ENCODE measurements at regions not wholly inside any gene's neighbourhood (a gene's known extent, or its start where the extent isn't known, plus 50 kb on each side); places are given as distances from the start of the nearest gene placed in this dataset.
"Not testable (repeated sequence)": the region's sequence is repeated elsewhere in the genome, so short reads cannot be mapped to it uniquely, and the experiment has no call there.

DNA sequence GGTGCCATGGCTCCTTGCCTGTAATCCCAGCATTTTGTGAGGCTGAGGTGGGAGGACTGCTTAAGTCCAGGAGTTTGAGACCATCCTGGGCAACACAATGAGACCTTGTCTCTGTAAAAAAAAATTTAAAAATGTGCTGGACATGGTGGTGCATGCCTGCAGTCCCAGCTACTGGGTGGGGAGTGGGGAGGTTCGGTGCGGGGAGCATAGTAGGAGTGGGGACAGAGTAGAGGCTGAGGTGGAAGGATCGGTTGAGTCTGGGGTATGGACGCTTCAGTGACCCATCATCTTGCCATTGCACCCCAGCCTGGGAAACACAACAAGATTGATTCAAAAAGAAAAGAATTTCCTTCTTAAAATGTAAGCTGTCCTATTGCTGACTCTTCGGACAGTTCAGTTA is 1490.0 kb upstream of the GBE1 start:
- no peak for DNase-seq

- DNase-seq, result no peak
These were observed 1489.2 kb upstream of the GBE1 start for GRCh38 chr3:83250613-83251012.

GRCh38 chr3:83248454-83248853 is 1487.0 kb upstream of the GBE1 start:
- no peak for DNase-seq

DNA sequence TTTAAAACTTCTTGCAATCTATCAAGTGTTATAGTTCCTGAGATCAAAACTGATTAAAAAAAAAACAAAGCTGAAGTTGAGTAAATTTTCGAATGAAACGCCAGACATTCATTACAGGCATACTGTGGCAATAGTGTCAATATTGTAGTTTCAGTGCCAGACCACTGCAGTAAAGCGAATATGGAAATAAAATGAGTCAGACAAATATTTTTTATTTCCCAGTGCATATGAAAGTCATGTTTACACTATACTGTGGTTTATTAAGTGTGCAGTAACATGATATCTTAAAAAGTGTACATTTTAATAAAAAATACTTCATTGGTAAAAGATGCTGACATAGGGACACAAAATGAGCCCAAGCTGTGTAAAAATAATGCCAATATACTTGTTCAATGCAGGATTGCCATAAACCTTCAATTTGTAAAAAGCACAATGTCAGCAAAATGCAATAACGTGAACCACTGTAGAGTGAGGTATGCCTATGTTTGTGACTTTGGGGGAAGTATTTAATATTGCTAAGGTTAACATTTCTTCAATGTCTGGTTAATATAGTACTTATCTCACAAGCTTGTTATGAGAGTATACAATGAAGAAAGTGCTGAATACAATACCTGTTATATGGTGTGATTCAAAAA is 1473.9 kb upstream of the GBE1 start:
- no peak for DNase-seq

DNA sequence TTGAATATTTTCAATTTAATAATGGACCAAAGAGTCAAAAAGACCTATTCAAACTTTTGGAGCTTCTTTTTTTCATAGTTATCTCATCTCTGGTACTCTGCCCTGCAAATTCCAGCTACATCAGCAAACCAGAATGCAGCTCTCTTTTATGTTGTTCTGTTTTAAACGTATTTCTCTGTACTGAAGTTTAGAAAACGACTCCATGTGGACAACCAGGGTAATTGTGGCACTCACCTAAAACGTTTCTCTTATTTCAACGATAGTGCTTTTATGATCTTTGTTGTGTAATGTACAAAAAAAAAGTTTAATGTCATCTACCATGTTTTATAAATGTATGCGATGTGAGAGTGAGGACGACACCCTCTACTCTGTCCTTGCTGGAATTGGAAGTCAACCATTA is 1472.3 kb upstream of the GBE1 start:
- no peak for DNase-seq

GRCh38 chr3:83230841-83231240 is 1469.4 kb upstream of the GBE1 start:
- no peak for DNase-seq

- no peak for DNase-seq
These were observed 1468.9 kb upstream of the GBE1 start for GRCh38 chr3:83230376-83230775.

DNA sequence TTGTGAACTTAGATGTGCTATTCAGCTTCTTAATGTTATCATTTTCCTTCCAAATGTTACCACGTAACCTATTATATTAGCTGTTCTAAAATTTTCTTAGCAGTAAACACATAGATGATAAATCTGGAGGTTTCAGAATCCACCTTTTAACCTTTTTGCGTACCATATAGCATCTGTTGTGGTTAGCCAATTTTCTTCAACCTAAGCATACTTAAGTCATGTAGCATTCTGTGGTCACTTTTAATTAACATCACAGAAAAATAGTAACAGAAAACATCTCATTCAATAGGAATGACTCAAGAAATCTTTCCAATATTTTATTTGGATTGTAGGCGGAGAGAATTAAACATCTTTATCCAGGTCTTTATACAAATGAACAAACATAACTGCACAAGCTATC is 1465.3 kb upstream of the GBE1 start:
- no peak for DNase-seq

DNA sequence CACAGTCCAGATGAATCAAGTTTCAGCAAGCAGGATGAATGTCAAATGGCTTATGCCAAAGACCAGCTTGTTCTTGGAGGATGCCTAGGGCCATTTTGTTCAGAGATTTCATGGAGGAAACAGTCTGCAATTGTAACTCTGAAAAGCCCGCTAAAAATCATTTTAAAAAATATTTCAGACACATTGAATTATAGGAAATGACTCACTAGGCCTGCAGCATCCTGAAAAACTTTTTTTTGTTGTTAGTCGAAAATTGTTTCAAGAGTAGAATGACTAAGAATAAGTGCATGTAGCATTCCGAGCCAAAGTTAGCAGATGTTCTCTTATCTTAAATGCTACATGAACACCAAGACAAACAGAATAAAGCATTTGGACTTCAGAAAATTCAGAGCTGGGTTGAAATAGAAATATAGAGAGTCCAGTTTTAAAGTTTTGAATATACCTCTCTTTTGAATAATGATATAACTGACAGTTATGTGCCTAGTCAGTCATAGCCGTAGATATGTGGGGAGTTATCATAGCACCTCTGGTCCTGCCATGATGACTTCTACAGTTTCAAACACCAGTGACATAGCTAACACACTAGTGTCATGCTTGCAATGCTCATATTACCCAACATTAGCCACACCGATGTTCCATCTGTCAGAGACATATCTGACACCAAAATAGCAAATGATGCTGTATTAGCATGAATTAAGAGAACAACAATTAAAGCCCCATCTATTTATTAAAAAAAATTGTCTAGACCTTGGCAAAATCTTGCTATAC is 1462.8 kb upstream of the GBE1 start:
- no peak for DNase-seq

DNA sequence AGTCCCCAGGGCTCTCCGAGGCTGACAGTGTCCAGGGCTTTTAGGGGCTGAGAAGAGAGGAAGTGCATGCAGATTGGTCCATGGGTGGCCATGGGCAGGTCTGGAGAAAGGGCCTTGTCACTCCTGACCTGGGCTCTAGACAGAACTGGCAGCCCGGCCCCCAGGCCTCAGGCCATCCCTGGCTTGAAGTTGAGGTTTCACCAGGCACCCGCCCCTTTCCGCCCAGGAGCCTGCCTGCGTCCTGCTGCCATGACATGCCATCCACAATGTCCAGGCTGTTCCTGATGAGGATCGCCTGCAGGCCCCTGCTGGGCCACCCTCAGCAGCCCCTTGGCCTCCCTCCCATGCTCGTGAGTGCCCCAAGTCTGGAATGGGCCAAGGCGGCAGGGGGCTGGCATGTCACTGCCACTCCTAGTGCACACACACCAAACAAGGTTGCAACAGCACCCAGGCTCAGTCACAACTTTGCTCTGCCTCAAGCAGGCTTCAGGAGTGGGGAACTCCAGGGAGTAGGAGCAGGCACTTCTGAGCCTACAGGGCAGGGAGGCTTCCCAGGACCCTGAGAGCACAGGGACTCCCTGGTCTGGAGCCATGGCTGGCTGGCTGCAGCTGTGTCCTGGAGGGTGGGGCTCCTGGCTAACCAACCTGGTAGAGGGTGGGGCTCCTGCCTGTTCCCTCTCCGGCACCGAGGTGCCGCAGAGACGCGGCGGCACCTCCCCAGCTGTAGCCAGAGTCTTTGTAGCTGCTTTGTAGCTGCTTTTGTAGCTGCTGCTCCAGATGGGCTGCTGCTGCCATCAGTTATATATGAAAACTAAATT is 1457.1 kb upstream of the GBE1 start:
- DNase-seq, result no peak

GRCh38 chr3:83217595-83218118 is 1456.2 kb upstream of the GBE1 start:
- DNase-seq, result not testable (repeated sequence)

GRCh38 chr3:83216919-83217594 is 1455.6 kb upstream of the GBE1 start:
- no peak for DNase-seq

- DNase-seq, result no peak
These were observed 1433.8 kb upstream of the GBE1 start for GRCh38 chr3:83195243-83195642.

DNA sequence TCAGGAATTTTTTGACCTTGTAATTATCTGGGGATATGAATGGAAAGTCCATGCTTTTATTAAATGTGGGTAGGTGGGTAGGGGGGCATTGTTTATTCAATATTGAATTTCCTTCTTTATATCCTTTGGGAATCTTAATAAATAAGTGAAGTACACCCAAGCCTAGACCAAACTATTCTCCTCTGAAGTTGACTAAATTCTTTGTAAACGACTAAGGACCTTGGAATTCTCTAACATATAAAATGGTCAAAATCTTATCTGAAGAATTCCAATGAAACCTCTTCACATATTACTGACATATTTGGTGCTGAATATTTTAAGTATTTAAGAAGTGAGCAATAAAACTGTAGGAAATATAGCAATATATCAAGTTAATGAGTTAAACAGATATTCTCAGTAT is 1432.1 kb upstream of the GBE1 start:
- no peak for DNase-seq

GRCh38 chr3:83189634-83190033 is 1428.2 kb upstream of the GBE1 start:
- no peak for DNase-seq

DNA sequence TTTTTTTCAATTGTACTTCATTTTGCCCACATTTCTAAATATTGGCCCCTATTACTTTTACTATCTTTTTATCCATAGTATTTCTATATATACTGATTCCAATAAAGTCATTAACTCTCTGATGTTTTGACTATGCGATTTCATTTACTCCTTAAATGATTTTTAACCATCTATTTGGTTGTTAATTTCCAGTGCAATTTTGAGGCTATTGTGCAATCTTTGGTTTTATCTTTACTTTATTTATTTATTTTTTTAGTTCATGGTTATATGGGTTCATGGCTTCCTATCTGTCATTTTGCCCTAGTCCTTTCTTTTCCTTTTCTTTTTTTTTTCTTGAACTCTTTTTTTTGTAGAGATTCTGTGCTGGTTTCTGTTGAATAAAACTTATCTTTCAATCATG is 1408.0 kb upstream of the GBE1 start:
- DNase-seq, result no peak

GRCh38 chr3:83150896-83151295 is 1389.5 kb upstream of the GBE1 start:
- DNase-seq, result no peak

DNA sequence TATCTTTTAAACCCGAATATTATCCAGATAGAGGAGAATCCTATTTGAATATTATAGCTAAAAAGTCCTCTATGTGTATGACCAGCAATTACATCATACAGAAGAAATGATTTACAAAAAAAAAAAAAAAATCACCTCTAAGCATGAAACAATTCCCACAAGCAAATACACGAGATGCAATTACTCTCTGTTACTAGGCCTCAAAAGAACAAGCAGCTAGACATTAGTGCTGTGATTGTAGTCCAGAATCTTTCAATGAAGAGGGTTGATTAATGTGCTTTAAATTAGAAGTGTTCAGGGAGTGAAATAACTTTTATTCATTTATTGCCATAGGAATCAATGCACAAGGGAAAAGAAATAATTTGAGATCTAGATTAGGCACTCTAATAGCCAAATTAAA is 1379.5 kb upstream of the GBE1 start:
- peak; percentile 7 for DNase-seq

DNA sequence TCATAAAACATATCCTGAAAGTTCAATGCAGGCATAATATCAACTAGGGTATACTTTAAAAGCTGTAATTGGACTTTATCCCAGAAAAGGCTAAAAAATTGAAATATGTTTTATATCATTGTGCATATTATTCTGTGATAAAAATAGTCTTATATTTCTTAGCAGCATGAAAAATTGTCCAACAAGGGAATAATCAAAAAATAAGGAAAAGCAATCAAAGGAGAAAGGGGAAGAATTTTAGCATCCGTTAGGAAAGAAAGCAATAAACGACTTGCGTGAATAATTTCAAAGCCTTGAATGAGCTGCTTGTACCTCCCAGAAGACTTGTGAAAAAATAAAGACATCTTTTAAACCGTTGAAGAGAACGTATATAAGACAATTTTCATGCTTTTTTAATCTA is 1369.8 kb upstream of the GBE1 start:
- DNase-seq, result no peak

GRCh38 chr3:83122774-83123350 is 1361.4 kb upstream of the GBE1 start:
- no peak for DNase-seq

GRCh38 chr3:83093222-83093572 is 1331.8 kb upstream of the GBE1 start:
- DNase-seq, result no peak

DNA sequence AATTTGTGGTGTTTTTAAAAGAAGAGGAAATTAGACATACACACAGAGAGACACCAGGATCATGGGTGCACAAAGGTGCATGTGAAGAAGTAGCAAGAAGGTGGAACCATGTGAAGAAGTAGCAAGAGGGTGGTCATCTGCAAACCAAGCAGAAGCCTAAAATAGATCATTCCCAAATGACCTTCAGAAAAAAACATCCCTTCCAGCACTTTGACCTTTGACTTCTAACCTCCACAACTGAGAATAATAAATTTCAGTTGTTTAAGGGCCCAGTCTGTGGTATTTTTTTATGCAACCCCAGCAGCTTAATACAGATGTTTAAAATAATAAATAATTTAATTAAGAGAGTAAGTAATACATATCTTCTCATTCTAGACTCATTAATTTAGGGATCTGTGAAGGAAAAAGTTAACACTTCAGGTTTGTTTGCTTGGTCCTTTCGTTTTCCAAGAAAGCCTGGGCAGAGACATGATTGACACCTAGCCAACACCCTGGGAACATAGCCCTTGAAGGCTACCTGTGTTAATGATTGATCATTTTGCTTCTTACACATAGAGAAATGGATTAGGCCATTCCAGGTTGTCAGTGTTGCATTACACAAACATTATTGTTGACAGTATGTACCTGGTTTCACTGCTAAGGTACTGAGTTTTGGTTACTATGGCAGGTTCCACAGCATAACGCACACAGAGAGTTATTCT is 1331.2 kb upstream of the GBE1 start:
- DNase-seq, result no peak
